WTC11 (cell line): ENCODE measurements at regions not wholly inside any gene's neighbourhood (a gene's known extent, or its start where the extent isn't known, plus 50 kb on each side); places are given as distances from the start of the nearest gene placed in this dataset.
A peak's percentile ranks its signal among the peaks of the same experiment; 100 is the strongest.

Experiments
- AR ChIP-seq: fragments of 250-450 bp; sonication (Bioruptor Pico); IDR thresholded peaks from 2 replicates; pipeline ENCODE4 v1.9.0; 2021; ENCODE audit warnings: mild to moderate bottlenecking
- ARID4B ChIP-seq: sonication (generic); formaldehyde crosslinking; IDR thresholded peaks from 2 replicates; pipeline ENCODE4 v1.8.0; 2023; ENCODE audit warnings: missing genetic modification reagents, mild to moderate bottlenecking, borderline replicate concordance
- ATF1 ChIP-seq: sonication (generic); formaldehyde crosslinking; IDR thresholded peaks from 2 replicates; pipeline ENCODE4 v1.8.1; 2023; ENCODE audit warnings: mild to moderate bottlenecking, moderate library complexity, missing genetic modification reagents
- CREM ChIP-seq: sonication (generic); formaldehyde crosslinking; IDR thresholded peaks from 2 replicates; pipeline ENCODE4 v1.8.1; 2022; ENCODE audit warnings: mild to moderate bottlenecking, missing genetic modification reagents, moderate library complexity
- CTCF ChIP-seq: fragments of 200-600 bp; IDR thresholded peaks from 2 replicates; pipeline ENCODE4 v1.8.0; 2022; ENCODE audit warnings: antibody characterized with exemption
- ESRRA ChIP-seq: sonication (generic); formaldehyde crosslinking; IDR thresholded peaks from 2 replicates; pipeline ENCODE4 v1.8.1; 2022; ENCODE audit warnings: mild to moderate bottlenecking, missing genetic modification reagents, borderline replicate concordance
- GABPB1 ChIP-seq: sonication (generic); formaldehyde crosslinking; IDR thresholded peaks from 2 replicates; pipeline ENCODE4 v1.8.1; 2023; ENCODE audit warnings: mild to moderate bottlenecking, missing genetic modification reagents
- JUN ChIP-seq: sonication (generic); formaldehyde crosslinking; IDR thresholded peaks from 2 replicates; pipeline ENCODE4 v1.8.0; 2023; ENCODE audit warnings: mild to moderate bottlenecking, missing genetic modification reagents
- KAT7 ChIP-seq: sonication (generic); formaldehyde crosslinking; IDR thresholded peaks from 2 replicates; pipeline ENCODE4 v1.8.1; 2023; ENCODE audit warnings: missing genetic modification reagents, mild to moderate bottlenecking, borderline replicate concordance
- MAX ChIP-seq: sonication (generic); formaldehyde crosslinking; IDR thresholded peaks from 2 replicates; pipeline ENCODE4 v1.8.0; 2022; ENCODE audit warnings: mild to moderate bottlenecking, missing genetic modification reagents
- MLX ChIP-seq: sonication (generic); formaldehyde crosslinking; IDR thresholded peaks from 2 replicates; pipeline ENCODE4 v1.8.1; 2023; ENCODE audit warnings: mild to moderate bottlenecking, missing genetic modification reagents, moderate library complexity
- NFE2L1 ChIP-seq: sonication (generic); formaldehyde crosslinking; IDR thresholded peaks from 2 replicates; pipeline ENCODE4 v1.8.1; 2023; ENCODE audit warnings: missing genetic modification reagents
- PREB ChIP-seq: sonication (generic); formaldehyde crosslinking; IDR thresholded peaks from 2 replicates; pipeline ENCODE4 v1.8.1; 2022; ENCODE audit warnings: mild to moderate bottlenecking, missing genetic modification reagents, moderate library complexity, borderline replicate concordance
- RORB ChIP-seq: fragments of 250-450 bp; sonication (Bioruptor Pico); IDR thresholded peaks from 2 replicates; pipeline ENCODE4 v1.9.0; 2021; ENCODE audit warnings: mild to moderate bottlenecking
- TCF7 ChIP-seq: sonication (generic); formaldehyde crosslinking; IDR thresholded peaks from 2 replicates; pipeline ENCODE4 v1.8.0; 2022; ENCODE audit warnings: mild to moderate bottlenecking, low read depth, missing genetic modification reagents, moderate library complexity
- TEAD1 ChIP-seq: sonication (generic); formaldehyde crosslinking; IDR thresholded peaks from 2 replicates; pipeline ENCODE4 v1.8.0; 2022; ENCODE audit warnings: mild to moderate bottlenecking, missing genetic modification reagents
- ZBTB21 ChIP-seq: sonication (generic); formaldehyde crosslinking; IDR thresholded peaks from 2 replicates; pipeline ENCODE4 v1.8.1; 2023; ENCODE audit warnings: mild to moderate bottlenecking, missing genetic modification reagents, borderline replicate concordance
- ZNF281 ChIP-seq: sonication (generic); formaldehyde crosslinking; IDR thresholded peaks from 2 replicates; pipeline ENCODE4 v1.8.0; 2023; ENCODE audit warnings: mild to moderate bottlenecking, missing genetic modification reagents
- ZNF317 ChIP-seq: sonication (generic); formaldehyde crosslinking; IDR thresholded peaks from 2 replicates; pipeline ENCODE4 v1.8.1; 2023; ENCODE audit warnings: low read depth, mild to moderate bottlenecking, moderate library complexity, missing genetic modification reagents, borderline replicate concordance
- ZNF532 ChIP-seq: fragments of 250-450 bp; sonication (Bioruptor Pico); IDR thresholded peaks from 2 replicates; pipeline ENCODE4 v1.9.0; 2021; ENCODE audit warnings: mild to moderate bottlenecking, borderline replicate concordance

- TF ChIP-seq TEAD1 (peak; percentile 46), MLX (no peak), TCF7 (CRISPR knock-in tag) (no peak), ARID4B (CRISPR knock-in tag) (peak; percentile 86; the same call in 1 of the 2 replicates), RORB (CRISPR knock-in tag) (no peak), JUN (CRISPR knock-in tag) (no peak), GABPB1 (no peak), NFE2L1 (CRISPR knock-in tag) (no peak), CTCF (no peak), ESRRA (CRISPR knock-in tag) (no peak), ZBTB21 (CRISPR knock-in tag) (no peak), ZNF281 (CRISPR knock-in tag) (peak; percentile 37; the same call in 1 of the 2 replicates), PREB (CRISPR knock-in tag) (no peak), MAX (CRISPR knock-in tag) (peak; percentile 93), AR (CRISPR knock-in tag) (no peak), KAT7 (CRISPR knock-in tag) (peak; percentile 21; the same call in 1 of the 2 replicates), ZNF532 (CRISPR knock-in tag) (peak; percentile 75; the same call in 1 of the 2 replicates), ATF1 (CRISPR knock-in tag) (no peak), CREM (CRISPR knock-in tag) (no peak), ZNF317 (CRISPR knock-in tag) (no peak)
Measured at GRCh38 chr9:94165592-94166235, 81.5 kb downstream of the PTPDC1 start (continued).
